Nephron (organoid): ENCODE measurements at regions not wholly inside any gene's neighbourhood (a gene's known extent, or its start where the extent isn't known, plus 50 kb on each side); places are given as distances from the start of the nearest gene placed in this dataset.

ENCODE experiments used
- H3K27ac Mint-ChIP-seq, 3 experiments: 2 replicates each; pipeline ENCODE4 v1.8.0; 2020; ENCODE audit warnings: mixed read lengths in 3 of 3, mild to moderate bottlenecking in 2 of 3, moderate library complexity in 1 of 3
- H3K27me3 Mint-ChIP-seq: 2 replicates; pipeline ENCODE4 v1.8.0; 2021; ENCODE audit warnings: low read depth, mild to moderate bottlenecking, moderate library complexity, mixed read lengths
- H3K36me3 Mint-ChIP-seq: 2 replicates; pipeline ENCODE4 v1.8.0; 2020; ENCODE audit warnings: low read depth, mixed read lengths
- H3K4me1 Mint-ChIP-seq: 2 replicates; pipeline ENCODE4 v1.8.0; 2020; ENCODE audit warnings: mixed read lengths
- H3K4me3 Mint-ChIP-seq, 3 experiments: 2 replicates each; pipeline ENCODE4 v1.8.0; 2020; ENCODE audit warnings: mild to moderate bottlenecking in 3 of 3, mixed read lengths in 3 of 3, moderate library complexity in 2 of 3
- H3K9me3 Mint-ChIP-seq: 2 replicates; pipeline ENCODE4 v1.8.0; 2020; ENCODE audit warnings: mixed read lengths
- TF ChIP-seq, protein P1 (sequence below), 3 experiments: fragments of 200-600 bp; sonication (generic); IDR thresholded peaks; one replicate each; pipeline ENCODE4 v1.5.0; 2021; ENCODE audit warnings: antibody characterized with exemption in 3 of 3; ENCODE audit not compliant: unreplicated experiment in 3 of 3

DNA sequence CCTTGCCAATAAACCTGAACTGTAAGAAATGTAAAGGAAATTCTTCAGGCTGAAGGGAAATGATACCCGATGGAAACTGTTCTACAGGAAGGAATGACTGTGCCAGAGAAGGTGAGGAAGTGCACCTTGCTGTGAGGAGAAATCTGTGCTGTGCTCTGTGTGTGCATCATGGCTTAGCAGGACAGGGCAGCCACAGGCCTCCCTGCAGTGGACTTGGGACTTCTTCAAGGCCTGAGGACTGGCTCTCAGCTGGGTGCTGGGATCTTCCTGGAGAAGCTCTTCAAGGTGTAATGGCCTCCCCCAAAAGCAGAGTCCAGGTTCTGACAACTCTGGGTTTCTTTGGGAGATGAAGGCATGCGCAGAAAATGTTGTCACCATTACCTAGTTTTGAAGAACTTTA is 145.1 kb downstream of the UQCRFS1 start:
- TF ChIP-seq, protein P1, sequence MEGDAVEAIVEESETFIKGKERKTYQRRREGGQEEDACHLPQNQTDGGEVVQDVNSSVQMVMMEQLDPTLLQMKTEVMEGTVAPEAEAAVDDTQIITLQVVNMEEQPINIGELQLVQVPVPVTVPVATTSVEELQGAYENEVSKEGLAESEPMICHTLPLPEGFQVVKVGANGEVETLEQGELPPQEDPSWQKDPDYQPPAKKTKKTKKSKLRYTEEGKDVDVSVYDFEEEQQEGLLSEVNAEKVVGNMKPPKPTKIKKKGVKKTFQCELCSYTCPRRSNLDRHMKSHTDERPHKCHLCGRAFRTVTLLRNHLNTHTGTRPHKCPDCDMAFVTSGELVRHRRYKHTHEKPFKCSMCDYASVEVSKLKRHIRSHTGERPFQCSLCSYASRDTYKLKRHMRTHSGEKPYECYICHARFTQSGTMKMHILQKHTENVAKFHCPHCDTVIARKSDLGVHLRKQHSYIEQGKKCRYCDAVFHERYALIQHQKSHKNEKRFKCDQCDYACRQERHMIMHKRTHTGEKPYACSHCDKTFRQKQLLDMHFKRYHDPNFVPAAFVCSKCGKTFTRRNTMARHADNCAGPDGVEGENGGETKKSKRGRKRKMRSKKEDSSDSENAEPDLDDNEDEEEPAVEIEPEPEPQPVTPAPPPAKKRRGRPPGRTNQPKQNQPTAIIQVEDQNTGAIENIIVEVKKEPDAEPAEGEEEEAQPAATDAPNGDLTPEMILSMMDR (IDR thresholded peaks at IDR 0.05; ENCODE audit: unreplicated experiment in 3 of 3) = no peak
- Mint-ChIP-seq H3K27ac (no peak overlapping the region), H3K27me3 (peaks cover 5% of the 10 kb centered on the region), H3K36me3 (no peaks in the 10 kb centered on the region), H3K9me3 (no peaks in the 10 kb centered on the region), H3K4me3 (no peak overlapping the region), H3K4me1 (no peaks in the 10 kb centered on the region)

DNA sequence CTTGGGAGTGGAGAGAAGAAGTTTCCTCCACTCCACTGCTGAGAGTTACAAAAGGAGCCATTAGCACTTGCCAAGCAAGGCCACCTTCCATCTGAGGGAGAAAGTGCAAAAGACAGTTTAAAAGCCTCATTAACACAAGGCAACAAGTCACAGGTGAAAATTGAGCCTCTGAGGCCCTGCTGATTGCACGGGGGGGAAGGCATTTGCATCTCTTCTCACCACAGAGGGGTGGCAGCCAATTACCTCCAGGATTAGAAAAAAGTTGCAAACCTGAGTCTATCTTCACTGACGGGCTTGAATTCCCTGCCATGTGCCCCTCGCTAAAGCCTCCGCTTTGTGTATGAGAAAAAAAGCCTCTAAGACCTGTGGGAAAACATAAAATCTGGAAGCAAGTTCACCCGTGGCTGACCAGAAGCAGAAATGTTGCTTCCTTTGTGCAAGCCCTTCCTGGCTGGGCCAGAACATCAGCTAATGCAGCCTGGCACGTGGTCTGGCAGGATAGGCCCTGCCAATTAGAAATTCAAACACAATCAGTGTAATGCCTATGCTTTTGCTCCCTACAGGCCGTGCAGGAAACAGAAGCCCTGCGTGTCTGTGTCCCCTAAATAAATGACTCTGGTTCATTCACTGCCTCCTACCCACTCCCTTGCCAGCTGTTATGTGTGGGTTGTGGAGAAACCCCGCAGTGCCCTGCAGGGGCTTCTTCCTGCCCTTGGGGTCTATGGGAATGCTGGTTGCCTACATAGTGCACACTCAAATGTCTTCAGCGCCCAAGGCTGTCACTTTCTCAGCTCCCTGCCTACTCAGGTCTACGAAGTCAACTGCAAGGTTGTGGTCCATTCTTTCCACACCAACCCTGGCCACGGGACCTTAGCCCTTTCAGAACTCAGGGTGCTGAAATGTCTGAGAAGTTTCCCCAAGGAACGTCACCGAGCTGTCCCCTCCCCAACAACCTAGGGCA is 150.2 kb downstream of the UQCRFS1 start:
- no peaks in the 10 kb centered on the region for H3K4me1 Mint-ChIP-seq
- H3K36me3 Mint-ChIP-seq = no peaks in the 10 kb centered on the region
- no peaks in the 10 kb centered on the region for H3K9me3 Mint-ChIP-seq
- H3K27ac Mint-ChIP-seq = no peak overlapping the region
- TF ChIP-seq, protein P1 (IDR thresholded peaks at IDR 0.05; ENCODE audit: unreplicated experiment in 3 of 3) = no peak
- peaks cover 6% of the 10 kb centered on the region for H3K27me3 Mint-ChIP-seq
- H3K4me3 Mint-ChIP-seq = no peak overlapping the region

DNA sequence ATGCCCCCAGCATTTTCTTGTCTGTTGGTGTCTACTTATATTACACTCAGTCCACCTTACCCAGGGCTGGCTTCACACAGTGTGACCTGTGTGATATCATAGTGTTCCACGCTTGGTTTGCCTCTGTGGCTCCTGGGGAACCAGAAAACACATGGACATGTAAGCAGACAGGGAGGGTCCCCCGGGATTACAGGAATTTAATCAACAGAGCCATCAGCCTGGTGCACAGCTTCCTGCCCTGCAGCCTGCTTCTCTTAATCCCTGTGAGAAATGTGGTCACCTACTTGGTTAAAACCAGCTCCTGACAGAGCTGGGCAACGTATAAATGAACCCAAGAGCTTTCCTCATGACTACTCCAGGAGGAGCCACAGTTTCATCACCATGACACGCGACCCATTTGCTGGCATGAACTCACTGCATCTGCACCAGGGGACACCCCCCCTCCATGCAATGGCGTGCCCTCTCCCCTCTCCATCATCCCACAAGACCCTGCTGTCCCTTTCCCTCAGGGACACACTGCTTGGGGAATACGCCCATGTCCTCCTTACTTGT is 152.1 kb downstream of the UQCRFS1 start:
- no peaks in the 10 kb centered on the region for H3K4me1 Mint-ChIP-seq
- peaks cover 6% of the 10 kb centered on the region for H3K27me3 Mint-ChIP-seq
- H3K27ac Mint-ChIP-seq = no peak overlapping the region
- no peak overlapping the region for H3K4me3 Mint-ChIP-seq
- no peaks in the 10 kb centered on the region for H3K36me3 Mint-ChIP-seq
- H3K9me3 Mint-ChIP-seq = no peaks in the 10 kb centered on the region
- TF ChIP-seq, protein P1 (IDR thresholded peaks at IDR 0.05; ENCODE audit: unreplicated experiment in 3 of 3) = no peak

DNA sequence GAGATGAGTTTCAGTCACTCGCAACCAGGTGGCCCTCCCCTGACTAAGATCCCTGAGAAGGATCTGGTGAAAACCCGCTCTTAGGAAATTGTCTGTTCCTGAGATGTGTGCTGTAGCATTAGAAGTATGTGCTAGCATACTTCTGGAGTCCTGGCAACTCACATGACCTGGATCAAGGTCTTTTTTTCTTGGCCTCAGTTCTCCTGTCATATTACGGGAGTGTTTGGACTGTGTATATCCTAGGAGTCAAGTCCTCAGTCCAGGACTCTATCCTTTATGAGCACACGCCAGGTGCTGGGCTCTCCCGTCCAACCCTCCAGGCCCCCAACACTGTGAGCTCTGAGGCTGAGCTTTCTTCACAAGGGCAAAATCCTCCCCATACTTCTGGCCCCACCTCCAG is 156.4 kb downstream of the UQCRFS1 start:
- H3K9me3 Mint-ChIP-seq = peaks cover 2% of the 10 kb centered on the region
- no peaks in the 10 kb centered on the region for H3K4me1 Mint-ChIP-seq
- H3K4me3 Mint-ChIP-seq = no peak overlapping the region
- peaks cover 9% of the 10 kb centered on the region for H3K27me3 Mint-ChIP-seq
- H3K27ac Mint-ChIP-seq = no peak overlapping the region
- no peaks in the 10 kb centered on the region for H3K36me3 Mint-ChIP-seq
- TF ChIP-seq, protein P1 (IDR thresholded peaks at IDR 0.05; ENCODE audit: unreplicated experiment in 3 of 3) = no peak

DNA sequence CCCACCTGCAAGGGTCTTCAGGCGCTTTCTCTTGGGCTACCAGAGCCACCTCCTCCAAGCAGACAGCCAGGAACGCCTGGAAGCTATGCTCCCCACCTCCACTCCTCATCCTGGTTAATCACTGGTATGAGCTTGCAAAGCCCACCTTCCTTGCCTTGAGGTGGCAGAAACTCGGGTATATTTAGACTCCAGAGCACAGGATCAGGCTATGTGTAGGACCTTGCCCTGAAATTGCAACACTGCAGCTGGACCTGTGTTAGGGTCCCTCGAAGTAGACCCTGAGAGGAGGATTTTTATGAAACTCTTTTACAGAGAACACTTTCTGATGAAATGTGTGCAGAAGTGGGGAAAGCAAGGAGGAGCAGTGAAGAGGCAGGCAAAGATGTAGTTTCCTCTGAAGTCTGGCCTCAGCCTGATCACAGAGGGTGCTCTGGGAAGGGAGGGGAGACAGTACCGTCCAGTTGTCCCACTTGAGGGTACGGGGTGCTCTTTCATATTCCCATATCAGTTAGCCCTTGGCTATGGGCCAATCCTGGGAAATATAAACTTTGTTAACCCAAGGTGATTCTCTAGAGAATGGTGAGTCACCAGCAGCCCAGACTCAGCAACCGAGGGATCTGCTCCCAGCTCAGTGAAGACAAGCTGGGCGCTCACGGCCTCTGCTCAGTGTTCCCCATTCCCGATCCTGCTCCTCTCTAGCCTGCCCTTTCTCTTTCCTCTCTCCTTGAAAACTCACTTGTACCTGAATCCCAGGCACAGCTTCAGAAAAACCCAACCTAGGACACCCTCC is 157.9 kb downstream of the UQCRFS1 start:
- H3K27me3 Mint-ChIP-seq = peaks cover 17% of the 10 kb centered on the region
- H3K9me3 Mint-ChIP-seq = peaks cover 2% of the 10 kb centered on the region
- H3K4me1 Mint-ChIP-seq = no peaks in the 10 kb centered on the region
- no peak overlapping the region for H3K4me3 Mint-ChIP-seq
- TF ChIP-seq, protein P1 (IDR thresholded peaks at IDR 0.05; ENCODE audit: unreplicated experiment in 3 of 3) = no peak
- H3K27ac Mint-ChIP-seq = no peak overlapping the region
- H3K36me3 Mint-ChIP-seq = no peaks in the 10 kb centered on the region
